Stomach (tissue), 8 donors: ENCODE measurements at regions not wholly inside any gene's neighbourhood (a gene's known extent, or its start where the extent isn't known, plus 50 kb on each side); places are given as distances from the start of the nearest gene placed in this dataset.

ENCODE experiments used
- DNase-seq, 2 donors: peaks; one replicate each; pipeline versions ENCODE4 v3.0.0 to v3.0.0-alpha.2; 2013 to 2019
- H3K27ac ChIP-seq, 5 donors: fragments of 200-600 bp in 4 of 5; sonication (generic) in 4 of 5; one replicate each; pipeline ENCODE4 v1.5.1; 2013 to 2019; ENCODE audit warnings: mild to moderate bottlenecking in 1 of 5, moderate library complexity in 1 of 5
- H3K27me3 ChIP-seq, 3 donors: fragments of 200-600 bp; sonication (generic); one replicate each; pipeline ENCODE4 v1.5.1; 2017 to 2019; ENCODE audit warnings: mixed run types in 1 of 3
- H3K36me3 ChIP-seq, 4 donors: fragments of 200-600 bp; sonication (generic); 1 replicate in 3 of 4; 2 replicates in 1 of 4; pipeline ENCODE4 v1.5.1; 2016 to 2019
- H3K4me1 ChIP-seq, 4 donors: fragments of 200-600 bp; sonication (generic); one replicate each; pipeline ENCODE4 v1.5.1; 2016 to 2019
- H3K4me3 ChIP-seq, 4 donors: fragments of 200-600 bp; sonication (generic) in 3 of 4; one replicate each; pipeline ENCODE4 v1.5.1; 2016 to 2019; ENCODE audit warnings: mild to moderate bottlenecking in 1 of 4
- H3K9me3 ChIP-seq, 4 donors: fragments of 200-600 bp; sonication (generic); one replicate each; pipeline ENCODE4 v1.5.1; 2016 to 2019
- CTCF ChIP-seq, 7 experiments: fragments of 450-650 bp in 4 of 7; fragments of 200-600 bp in 3 of 7; sonication (generic) in 3 of 7; IDR thresholded peaks; one replicate each; pipeline ENCODE4 v1.5.1; 2016 to 2019; ENCODE audit warnings: antibody characterized with exemption in 7 of 7, control low read depth in 2 of 7, mild to moderate bottlenecking in 1 of 7
- EP300 ChIP-seq: sonication (generic); formaldehyde crosslinking; IDR thresholded peaks from one replicate; pipeline ENCODE4 v1.6.1; 2017; ENCODE audit warnings: antibody characterized with exemption
- POLR2A ChIP-seq, 4 donors: fragments of 450-650 bp; IDR thresholded peaks; one replicate each; pipeline ENCODE4 v1.6.1; 2016; ENCODE audit warnings: antibody characterized with exemption in 4 of 4, control low read depth in 2 of 4, mild to moderate bottlenecking in 1 of 4, moderate library complexity in 1 of 4
- POLR2AphosphoS5 ChIP-seq, 3 donors: sonication (generic); formaldehyde crosslinking; IDR thresholded peaks; one replicate each; pipeline ENCODE4 v1.6.1; 2016; ENCODE audit warnings: antibody characterized with exemption in 3 of 3
- WGBS, 5 donors: extraction: QIAGEN DNeasy Blood & Tissue Kit in 3 of 5; methylation state at CpG; one replicate each; pipeline versions ENCODE4 v1.1.5 to v1.1.7; 2013 to 2018; 5-methylcytosine and 5-hydroxymethylcytosine counted together
- intact Hi-C: fragments of 100-400 bp; cut with DNase I; formaldehyde crosslinking; loops from one replicate; pipeline ENCODE4 v1.15.1; 2023; ENCODE audit warnings: low total_unique reads
- donor health status: healthy with polysubstance abuse.
- donor health status: Bipolar disorder and iron deficiency.
- donor health status: healthy.

DNA sequence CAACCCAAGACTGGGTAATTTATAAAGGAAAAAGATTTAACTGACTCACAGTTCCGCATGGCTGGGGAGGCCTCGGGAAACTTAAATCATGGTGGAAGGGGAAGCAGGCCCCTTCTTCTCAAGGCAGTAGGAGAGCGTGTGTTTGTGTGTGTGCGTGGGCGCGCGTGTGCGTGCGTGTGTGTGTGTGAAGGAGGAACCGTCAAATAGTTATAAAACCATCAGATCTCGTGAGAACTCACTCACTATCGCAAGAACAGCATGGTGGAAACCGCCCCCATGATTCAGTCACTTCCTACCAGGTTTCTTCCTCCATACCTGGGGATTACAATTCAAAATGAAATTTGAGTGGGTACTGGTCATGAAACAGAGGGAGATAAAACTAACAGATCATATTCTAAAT, 220.1 kb upstream of the EYS start:
- H3K27ac ChIP-seq, result no peak overlapping the region
- no peaks in the 10 kb centered on the region for H3K27me3 ChIP-seq
- H3K36me3 ChIP-seq, result no peaks in the 10 kb centered on the region
- intact Hi-C loops, result no loop called here
- H3K9me3 ChIP-seq, result peaks cover 0 to 17% (median 7%) of the 10 kb centered on the region in 4 donors
- H3K4me1 ChIP-seq, result no peaks in the 10 kb centered on the region
- WGBS, 5 donors, result 93 to 98% (median 96%) methylated on average over 13 of the region's 13 CpGs
- no peak for DNase-seq
- TF ChIP-seq POLR2A (IDR thresholded peaks at IDR 0.05) (no peak), EP300 (no peak), POLR2AphosphoS5 (IDR thresholded peaks at IDR 0.05) (no peak), CTCF (IDR thresholded peaks at IDR 0.05) (no peak)
- H3K4me3 ChIP-seq, result no peak overlapping the region

- intact Hi-C loops, result no loop called here
- TF ChIP-seq POLR2A (IDR thresholded peaks at IDR 0.05) (no peak), EP300 (no peak), POLR2AphosphoS5 (IDR thresholded peaks at IDR 0.05) (no peak), CTCF (IDR thresholded peaks at IDR 0.05) (no peak)
- Histone ChIP-seq H3K4me3 (no peak overlapping the region), H3K4me1 (no peaks in the 10 kb centered on the region), H3K36me3 (no peaks in the 10 kb centered on the region), H3K9me3 (no peaks in the 10 kb centered on the region), H3K27ac (no peak overlapping the region), H3K27me3 (no peaks in the 10 kb centered on the region)
- 61 to 88% (median 70%) methylated on average over 2 of the region's 2 CpGs for WGBS, 5 donors
- no peak for DNase-seq
Measured at GRCh38 chr6:65924411-65924810, 217.4 kb upstream of the EYS start.

DNA sequence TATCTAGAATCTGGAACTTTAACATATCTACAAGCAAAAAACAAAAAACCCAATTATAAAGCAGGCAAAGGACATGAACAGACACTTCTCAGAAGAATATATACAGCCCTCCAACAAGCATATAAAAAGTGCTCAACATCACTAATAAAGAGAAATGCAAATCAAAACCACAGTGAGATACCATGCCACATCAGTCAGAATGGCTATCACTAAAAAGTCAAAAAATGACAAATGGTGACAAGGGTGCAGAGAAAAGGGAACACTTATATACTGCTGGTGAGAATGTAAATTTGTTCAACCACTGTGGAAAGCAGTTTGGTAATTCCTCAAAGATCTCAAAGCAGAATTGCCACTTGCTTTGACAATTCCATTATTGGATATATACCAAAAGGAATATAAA, 215.0 kb upstream of the EYS start:
- H3K27ac ChIP-seq, result no peak overlapping the region
- no peaks in the 10 kb centered on the region for H3K4me1 ChIP-seq
- no peak for DNase-seq
- no peaks in the 10 kb centered on the region for H3K27me3 ChIP-seq
- TF ChIP-seq CTCF (IDR thresholded peaks at IDR 0.05) (no peak), EP300 (no peak), POLR2A (IDR thresholded peaks at IDR 0.05) (no peak), POLR2AphosphoS5 (IDR thresholded peaks at IDR 0.05) (no peak)
- H3K9me3 ChIP-seq, result no peaks in the 10 kb centered on the region
- intact Hi-C loops, result no loop called here
- no peak overlapping the region for H3K4me3 ChIP-seq
- H3K36me3 ChIP-seq, result no peaks in the 10 kb centered on the region

- Histone ChIP-seq H3K27me3 (no peaks in the 10 kb centered on the region), H3K4me1 (no peaks in the 10 kb centered on the region), H3K27ac (no peak overlapping the region), H3K36me3 (no peaks in the 10 kb centered on the region), H3K4me3 (no peak overlapping the region), H3K9me3 (peaks cover 0 to 18% (median 7%) of the 10 kb centered on the region in 4 donors)
- intact Hi-C loops, result no loop called here
- no peak for TF ChIP-seq EP300
- no peak for TF ChIP-seq POLR2AphosphoS5 (IDR thresholded peaks at IDR 0.05)
- no peak for TF ChIP-seq POLR2A (IDR thresholded peaks at IDR 0.05)
- no peak for TF ChIP-seq CTCF (IDR thresholded peaks at IDR 0.05)
- no peak for DNase-seq
- 50 to 68% (median 63%) methylated on average over 1 of the region's 1 CpG for WGBS, 5 donors
Measured at GRCh38 chr6:65908065-65908464, 201.0 kb upstream of the EYS start.

GRCh38 chr6:65903992-65904391, 197.0 kb upstream of the EYS start:
- no peak overlapping the region for H3K27ac ChIP-seq
- intact Hi-C loops, result no loop called here
- no peaks in the 10 kb centered on the region for H3K27me3 ChIP-seq
- TF ChIP-seq EP300, result no peak
- H3K36me3 ChIP-seq, result no peaks in the 10 kb centered on the region
- DNase-seq, result no peak
- no peaks in the 10 kb centered on the region for H3K4me1 ChIP-seq
- no peak overlapping the region for H3K4me3 ChIP-seq
- WGBS, 5 donors, result 84 to 98% (median 92%) methylated on average over 1 of the region's 1 CpG
- peaks cover 0 to 11% (median 4%) of the 10 kb centered on the region in 4 donors for H3K9me3 ChIP-seq
